ENCODE measurements at regions not wholly inside any gene's neighbourhood (a gene's known extent, or its start where the extent isn't known, plus 50 kb on each side); places are given as distances from the start of the nearest gene placed in this dataset.
"Not testable (repeated sequence)": the region's sequence is repeated elsewhere in the genome, so short reads cannot be mapped to it uniquely, and the experiment has no call there.

GRCh38 chr4:4046686-4047085 is 180.0 kb downstream of the OTOP1 start:
- not testable (repeated sequence) for H3K4me3 Mint-ChIP-seq (ENCODE audit: unreplicated experiment); DNase-seq (ENCODE audit: low spot score); H3K27ac Mint-ChIP-seq (ENCODE audit: unreplicated experiment); H3K27me3 Mint-ChIP-seq (ENCODE audit: unreplicated experiment); H3K9me3 Mint-ChIP-seq (ENCODE audit: unreplicated experiment)
- peaks cover 12% of the 10 kb centered on the region for H3K36me3 Mint-ChIP-seq (ENCODE audit: low read depth, unreplicated experiment)
- peaks cover 10% of the 10 kb centered on the region for H3K4me1 Mint-ChIP-seq (ENCODE audit: unreplicated experiment)

GRCh38 chr4:4047202-4047601 is 179.5 kb downstream of the OTOP1 start:
- H3K4me1 Mint-ChIP-seq (ENCODE audit: unreplicated experiment), result peaks cover 10% of the 10 kb centered on the region
- not testable (repeated sequence) for H3K27ac Mint-ChIP-seq (ENCODE audit: unreplicated experiment); H3K9me3 Mint-ChIP-seq (ENCODE audit: unreplicated experiment); H3K27me3 Mint-ChIP-seq (ENCODE audit: unreplicated experiment); H3K36me3 Mint-ChIP-seq (ENCODE audit: low read depth, unreplicated experiment); DNase-seq (ENCODE audit: low spot score)
- H3K4me3 Mint-ChIP-seq (ENCODE audit: unreplicated experiment), result peak overlapping the region; percentile 74

DNA sequence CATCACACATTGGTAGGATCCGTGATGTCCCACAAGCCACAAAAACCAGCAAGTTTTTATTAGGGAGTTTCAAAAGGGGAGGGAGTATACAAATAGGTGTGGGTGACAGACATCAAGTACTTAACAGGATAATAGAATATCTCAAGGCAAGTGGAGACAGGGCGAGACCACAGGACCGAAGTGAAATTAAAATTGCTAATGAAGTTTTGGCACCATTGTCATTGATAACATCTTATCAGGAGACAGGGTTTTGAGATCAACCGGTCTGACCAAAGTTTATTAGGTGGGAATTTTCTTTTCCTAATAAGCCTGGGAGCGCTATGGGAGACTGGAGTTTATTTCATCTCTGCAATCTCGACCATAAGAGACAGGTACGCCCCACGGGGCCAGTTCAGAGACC is 178.5 kb downstream of the OTOP1 start:
- Mint-ChIP-seq H3K4me3 (ENCODE audit: unreplicated experiment) (peak overlapping the region; percentile 74), H3K4me1 (ENCODE audit: unreplicated experiment) (peaks cover 10% of the 10 kb centered on the region)
- not testable (repeated sequence) for H3K36me3 Mint-ChIP-seq (ENCODE audit: low read depth, unreplicated experiment); H3K27ac Mint-ChIP-seq (ENCODE audit: unreplicated experiment); H3K27me3 Mint-ChIP-seq (ENCODE audit: unreplicated experiment); H3K9me3 Mint-ChIP-seq (ENCODE audit: unreplicated experiment); DNase-seq (ENCODE audit: low spot score)

DNA sequence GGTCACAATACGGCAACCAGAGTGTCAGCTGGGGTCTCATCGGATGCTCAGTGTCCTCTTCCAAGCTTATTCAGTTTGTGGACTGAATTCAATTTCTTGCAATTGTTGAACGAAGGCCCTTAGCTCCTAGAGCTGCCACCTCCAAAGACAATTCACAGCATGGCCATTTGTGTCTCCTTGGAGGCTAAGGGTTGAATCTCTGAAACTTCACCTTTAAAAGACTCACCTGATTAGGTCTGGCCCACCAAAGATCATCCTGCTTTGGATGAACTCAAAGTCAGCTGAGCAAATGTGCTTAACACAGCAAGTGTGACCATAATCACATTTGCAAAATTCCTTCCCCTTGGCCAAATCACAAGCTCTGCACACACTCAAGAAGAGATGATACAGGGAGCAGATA is 175.9 kb downstream of the OTOP1 start:
- not testable (repeated sequence) for H3K9me3 Mint-ChIP-seq (ENCODE audit: unreplicated experiment); H3K27me3 Mint-ChIP-seq (ENCODE audit: unreplicated experiment); H3K4me3 Mint-ChIP-seq (ENCODE audit: unreplicated experiment); H3K27ac Mint-ChIP-seq (ENCODE audit: unreplicated experiment); DNase-seq (ENCODE audit: low spot score); H3K36me3 Mint-ChIP-seq (ENCODE audit: low read depth, unreplicated experiment)
- H3K4me1 Mint-ChIP-seq (ENCODE audit: unreplicated experiment), result peaks cover 10% of the 10 kb centered on the region

DNA sequence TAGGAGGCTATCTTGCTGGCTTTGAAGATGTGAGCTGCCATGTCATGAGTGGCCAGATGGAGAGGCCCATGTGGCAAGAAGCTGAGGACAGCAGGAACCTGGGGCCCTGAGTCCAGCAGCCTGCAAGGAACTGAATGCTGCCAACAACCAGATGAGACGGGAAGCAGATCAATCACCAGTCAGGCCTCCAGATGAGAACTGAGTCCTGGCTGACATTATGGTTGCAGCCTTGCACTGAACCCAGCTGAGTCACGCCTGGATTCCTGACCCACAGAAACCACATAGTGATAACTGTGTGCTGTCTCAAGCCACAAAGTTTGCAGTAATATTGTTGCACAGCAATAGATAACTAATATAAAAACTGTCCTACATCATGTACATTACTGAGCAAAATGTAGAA is 173.8 kb downstream of the OTOP1 start:
- not testable (repeated sequence) for H3K36me3 Mint-ChIP-seq (ENCODE audit: low read depth, unreplicated experiment); H3K4me1 Mint-ChIP-seq (ENCODE audit: unreplicated experiment); H3K27me3 Mint-ChIP-seq (ENCODE audit: unreplicated experiment); H3K9me3 Mint-ChIP-seq (ENCODE audit: unreplicated experiment); DNase-seq (ENCODE audit: low spot score); H3K27ac Mint-ChIP-seq (ENCODE audit: unreplicated experiment); H3K4me3 Mint-ChIP-seq (ENCODE audit: unreplicated experiment)

GRCh38 chr4:4057226-4057625 is 169.5 kb downstream of the OTOP1 start:
- not testable (repeated sequence) for DNase-seq (ENCODE audit: low spot score); H3K36me3 Mint-ChIP-seq (ENCODE audit: low read depth, unreplicated experiment); H3K27me3 Mint-ChIP-seq (ENCODE audit: unreplicated experiment); H3K4me3 Mint-ChIP-seq (ENCODE audit: unreplicated experiment); H3K9me3 Mint-ChIP-seq (ENCODE audit: unreplicated experiment); H3K27ac Mint-ChIP-seq (ENCODE audit: unreplicated experiment); H3K4me1 Mint-ChIP-seq (ENCODE audit: unreplicated experiment)

DNA sequence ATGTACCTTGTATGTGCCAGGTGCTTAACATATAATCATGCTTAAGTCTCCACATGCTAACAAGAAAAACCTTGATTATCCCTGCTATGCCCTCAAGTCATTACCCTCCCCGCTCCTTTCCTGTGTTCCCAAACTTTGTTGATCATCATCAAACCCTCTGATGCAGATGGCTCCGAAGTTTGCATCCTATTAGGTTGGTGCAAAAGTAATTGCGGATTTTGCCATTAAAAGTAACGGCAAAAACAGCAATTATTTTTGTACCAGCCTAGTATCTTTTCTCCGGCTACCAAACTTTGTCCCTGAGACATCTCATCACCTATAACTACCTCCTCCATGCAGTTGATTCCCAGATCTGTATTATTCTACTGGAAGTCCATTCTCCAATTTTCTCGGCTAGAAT is 142.6 kb downstream of the OTOP1 start:
- not testable (repeated sequence) for H3K36me3 Mint-ChIP-seq (ENCODE audit: low read depth, unreplicated experiment); DNase-seq (ENCODE audit: low spot score); H3K9me3 Mint-ChIP-seq (ENCODE audit: unreplicated experiment); H3K27me3 Mint-ChIP-seq (ENCODE audit: unreplicated experiment); H3K4me1 Mint-ChIP-seq (ENCODE audit: unreplicated experiment); H3K4me3 Mint-ChIP-seq (ENCODE audit: unreplicated experiment); H3K27ac Mint-ChIP-seq (ENCODE audit: unreplicated experiment)

DNA sequence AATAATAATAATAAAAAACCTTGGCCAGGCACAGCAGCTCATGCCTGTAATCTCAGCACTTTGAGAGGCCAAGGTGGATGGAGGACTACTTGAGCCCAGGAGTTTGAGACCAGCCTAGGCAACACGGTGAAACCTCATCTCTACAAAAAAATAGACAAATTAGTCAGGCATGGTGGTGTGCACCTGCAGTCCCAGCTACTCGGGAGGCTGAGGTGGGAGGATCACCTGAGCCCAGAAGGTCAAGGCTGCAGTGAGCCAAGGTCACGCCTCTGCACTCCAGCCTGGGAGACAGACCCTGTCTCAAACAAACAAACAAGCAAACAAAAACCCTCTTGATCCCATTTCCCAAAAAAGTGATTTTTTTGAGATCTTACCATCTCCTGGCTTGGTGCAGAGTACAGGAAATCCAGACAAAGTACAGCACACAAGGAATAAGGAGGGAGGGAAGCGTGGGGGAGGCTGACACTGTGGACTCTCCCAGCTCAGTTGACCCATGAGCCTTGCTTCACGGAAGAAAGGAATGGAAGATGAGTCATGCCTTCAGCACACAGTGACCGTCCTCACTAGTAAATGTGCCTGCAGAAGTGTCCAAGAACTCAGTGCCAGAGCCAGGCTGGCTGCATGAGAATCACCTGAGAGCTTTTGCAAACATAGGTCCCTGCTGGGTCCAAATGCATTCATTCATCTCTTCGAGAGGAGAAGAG is 136.9 kb downstream of the OTOP1 start:
- not testable (repeated sequence) for H3K36me3 Mint-ChIP-seq (ENCODE audit: low read depth, unreplicated experiment); H3K27ac Mint-ChIP-seq (ENCODE audit: unreplicated experiment); H3K27me3 Mint-ChIP-seq (ENCODE audit: unreplicated experiment); H3K9me3 Mint-ChIP-seq (ENCODE audit: unreplicated experiment); DNase-seq (ENCODE audit: low spot score); H3K4me1 Mint-ChIP-seq (ENCODE audit: unreplicated experiment); H3K4me3 Mint-ChIP-seq (ENCODE audit: unreplicated experiment)

- not testable (repeated sequence) for H3K27ac Mint-ChIP-seq (ENCODE audit: unreplicated experiment); H3K36me3 Mint-ChIP-seq (ENCODE audit: low read depth, unreplicated experiment); H3K4me3 Mint-ChIP-seq (ENCODE audit: unreplicated experiment); H3K27me3 Mint-ChIP-seq (ENCODE audit: unreplicated experiment); H3K4me1 Mint-ChIP-seq (ENCODE audit: unreplicated experiment); DNase-seq (ENCODE audit: low spot score); H3K9me3 Mint-ChIP-seq (ENCODE audit: unreplicated experiment)
Observed at GRCh38 chr4:4090720-4091119, 136.0 kb downstream of the OTOP1 start.

GRCh38 chr4:4092159-4092558 is 134.6 kb downstream of the OTOP1 start:
- not testable (repeated sequence) for H3K4me1 Mint-ChIP-seq (ENCODE audit: unreplicated experiment); H3K36me3 Mint-ChIP-seq (ENCODE audit: low read depth, unreplicated experiment)

DNA sequence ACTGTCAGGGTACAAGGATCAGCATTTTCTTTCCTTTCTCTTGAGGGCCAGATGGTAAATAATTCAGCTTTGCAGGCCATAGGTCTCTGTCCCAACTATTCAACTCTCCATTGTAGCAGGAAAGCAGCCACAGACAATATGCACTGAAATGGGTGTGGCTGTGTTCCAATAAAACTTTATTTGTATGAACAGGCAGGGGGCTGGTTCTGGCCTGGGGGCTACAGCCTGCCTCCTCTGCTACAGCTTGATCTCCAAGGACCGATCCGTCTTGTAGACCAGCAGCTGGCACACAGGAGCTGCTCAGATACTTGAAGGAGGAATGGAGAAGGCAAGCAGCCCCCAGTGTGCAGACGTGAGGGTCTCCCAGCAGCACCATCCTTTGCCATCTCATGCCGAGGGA is 127.1 kb downstream of the OTOP1 start:
- H3K27ac Mint-ChIP-seq (ENCODE audit: unreplicated experiment); DNase-seq (ENCODE audit: low spot score); H3K4me3 Mint-ChIP-seq (ENCODE audit: unreplicated experiment); H3K4me1 Mint-ChIP-seq (ENCODE audit: unreplicated experiment); H3K36me3 Mint-ChIP-seq (ENCODE audit: low read depth, unreplicated experiment); H3K9me3 Mint-ChIP-seq (ENCODE audit: unreplicated experiment); H3K27me3 Mint-ChIP-seq (ENCODE audit: unreplicated experiment): not testable (repeated sequence)

More at GRCh38 chr4:4092159-4092558, 134.6 kb downstream of the OTOP1 start:
- not testable (repeated sequence) for H3K9me3 Mint-ChIP-seq (ENCODE audit: unreplicated experiment); H3K27me3 Mint-ChIP-seq (ENCODE audit: unreplicated experiment); DNase-seq (ENCODE audit: low spot score); H3K4me3 Mint-ChIP-seq (ENCODE audit: unreplicated experiment); H3K27ac Mint-ChIP-seq (ENCODE audit: unreplicated experiment)

- not testable (repeated sequence) for H3K27ac Mint-ChIP-seq (ENCODE audit: unreplicated experiment); H3K36me3 Mint-ChIP-seq (ENCODE audit: low read depth, unreplicated experiment); H3K4me3 Mint-ChIP-seq (ENCODE audit: unreplicated experiment); H3K4me1 Mint-ChIP-seq (ENCODE audit: unreplicated experiment); H3K9me3 Mint-ChIP-seq (ENCODE audit: unreplicated experiment)
- peak; percentile 13 for DNase-seq (ENCODE audit: low spot score)
- H3K27me3 Mint-ChIP-seq (ENCODE audit: unreplicated experiment), result peaks cover 13% of the 10 kb centered on the region
Observed at GRCh38 chr4:4106923-4107322, 119.8 kb downstream of the OTOP1 start.
